AG10803 (cell line): ENCODE measurements at regions not wholly inside any gene's neighbourhood (a gene's known extent, or its start where the extent isn't known, plus 50 kb on each side); places are given as distances from the start of the nearest gene placed in this dataset.
A peak's percentile ranks its signal among the peaks of the same experiment; 100 is the strongest.
"Not testable (repeated sequence)": the region's sequence is repeated elsewhere in the genome, so short reads cannot be mapped to it uniquely, and the experiment has no call there.

Source experiments
- DNase-seq: peaks from one replicate; pipeline ENCODE4 v3.0.0; 2010; ENCODE audit warnings: low read depth
- H3K4me3 ChIP-seq: 2 replicates; pipeline ENCODE4 v1.5.1; 2011; ENCODE audit warnings: mild to moderate bottlenecking, low read length, control low read depth
- TF ChIP-seq, protein P1 (sequence below): conservative IDR thresholded peaks from 2 replicates; pipeline ENCODE4 v1.5.1; 2011; ENCODE audit warnings: mild to moderate bottlenecking, low read length, control low read depth, inconsistent platforms

DNA sequence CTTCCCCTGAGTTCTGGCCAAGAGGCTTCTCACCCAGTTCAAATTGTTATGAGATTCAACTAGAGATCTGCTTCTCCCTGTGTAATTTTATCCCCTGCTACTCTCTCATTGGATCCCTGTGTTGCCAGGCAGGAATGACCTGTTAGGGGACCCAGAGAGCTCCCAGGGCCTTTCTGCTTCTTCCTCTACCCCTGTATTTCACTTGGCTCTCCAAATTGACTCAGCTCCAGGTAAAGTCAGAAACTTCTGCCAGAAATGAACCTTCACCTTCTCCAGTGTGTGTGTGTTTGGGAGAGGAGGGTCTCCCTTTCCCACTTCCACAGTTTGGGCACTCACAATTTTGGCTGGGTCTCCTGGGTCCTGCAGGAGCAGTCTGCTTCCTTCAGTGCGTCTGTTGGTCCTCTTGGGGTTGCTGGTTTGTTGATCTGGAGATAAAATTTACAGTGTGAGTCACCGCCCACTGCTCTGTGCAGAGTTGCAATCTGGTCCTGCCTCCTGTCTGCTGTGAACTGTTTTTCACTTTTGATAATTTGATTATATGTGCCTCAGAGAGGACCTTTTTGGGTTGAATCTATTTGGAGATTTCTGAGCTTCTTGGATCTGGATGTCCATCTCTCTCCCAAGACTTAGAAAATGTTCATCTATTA is 112.4 kb upstream of the EDA2R start:
- TF ChIP-seq, protein P1, sequence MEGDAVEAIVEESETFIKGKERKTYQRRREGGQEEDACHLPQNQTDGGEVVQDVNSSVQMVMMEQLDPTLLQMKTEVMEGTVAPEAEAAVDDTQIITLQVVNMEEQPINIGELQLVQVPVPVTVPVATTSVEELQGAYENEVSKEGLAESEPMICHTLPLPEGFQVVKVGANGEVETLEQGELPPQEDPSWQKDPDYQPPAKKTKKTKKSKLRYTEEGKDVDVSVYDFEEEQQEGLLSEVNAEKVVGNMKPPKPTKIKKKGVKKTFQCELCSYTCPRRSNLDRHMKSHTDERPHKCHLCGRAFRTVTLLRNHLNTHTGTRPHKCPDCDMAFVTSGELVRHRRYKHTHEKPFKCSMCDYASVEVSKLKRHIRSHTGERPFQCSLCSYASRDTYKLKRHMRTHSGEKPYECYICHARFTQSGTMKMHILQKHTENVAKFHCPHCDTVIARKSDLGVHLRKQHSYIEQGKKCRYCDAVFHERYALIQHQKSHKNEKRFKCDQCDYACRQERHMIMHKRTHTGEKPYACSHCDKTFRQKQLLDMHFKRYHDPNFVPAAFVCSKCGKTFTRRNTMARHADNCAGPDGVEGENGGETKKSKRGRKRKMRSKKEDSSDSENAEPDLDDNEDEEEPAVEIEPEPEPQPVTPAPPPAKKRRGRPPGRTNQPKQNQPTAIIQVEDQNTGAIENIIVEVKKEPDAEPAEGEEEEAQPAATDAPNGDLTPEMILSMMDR, result no peak
- DNase-seq, result no peak
- H3K4me3 ChIP-seq, result no peak overlapping the region

DNA sequence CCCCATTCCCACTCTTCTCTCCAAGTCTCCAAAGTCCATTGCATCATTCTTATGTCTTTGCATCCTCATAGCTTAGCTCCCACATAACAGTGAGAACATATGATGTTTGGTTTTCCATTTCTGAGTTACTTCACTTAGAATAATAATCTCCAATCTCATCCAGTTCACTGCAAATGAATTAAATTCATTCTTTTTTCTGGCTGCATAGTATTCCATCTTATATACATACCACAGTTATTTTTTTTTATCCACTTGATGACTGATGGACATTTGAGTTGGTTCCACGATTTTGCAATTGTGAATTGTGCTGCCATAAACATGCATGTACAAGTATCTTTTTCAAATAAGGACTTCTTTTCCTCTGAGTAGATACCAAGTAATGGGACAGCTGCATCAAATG is 105.6 kb upstream of the EDA2R start:
- DNase-seq, H3K4me3 ChIP-seq: not testable (repeated sequence)

DNA sequence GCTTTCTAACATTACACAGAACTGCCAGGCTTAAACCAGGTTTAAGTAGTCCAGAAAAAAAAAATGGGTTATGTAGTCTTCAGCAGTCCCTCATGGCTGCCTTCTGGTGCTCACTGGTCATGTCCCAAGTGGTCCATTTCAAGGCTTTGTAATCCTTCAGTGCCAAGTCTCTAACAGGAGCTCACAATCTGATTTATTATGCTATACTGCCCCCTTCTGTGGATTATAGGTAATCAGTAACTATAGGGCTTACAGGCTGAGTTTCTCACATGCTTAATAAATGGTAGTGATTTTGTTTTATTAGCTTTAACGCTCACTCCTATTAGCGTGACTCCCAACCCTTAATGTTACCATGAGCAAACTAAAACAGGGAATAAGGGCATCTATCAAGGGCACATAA is 92.5 kb upstream of the EDA2R start:
- TF ChIP-seq, protein P1, result peak; percentile 56
- peak; percentile 49 for DNase-seq
- no peak overlapping the region for H3K4me3 ChIP-seq

DNA sequence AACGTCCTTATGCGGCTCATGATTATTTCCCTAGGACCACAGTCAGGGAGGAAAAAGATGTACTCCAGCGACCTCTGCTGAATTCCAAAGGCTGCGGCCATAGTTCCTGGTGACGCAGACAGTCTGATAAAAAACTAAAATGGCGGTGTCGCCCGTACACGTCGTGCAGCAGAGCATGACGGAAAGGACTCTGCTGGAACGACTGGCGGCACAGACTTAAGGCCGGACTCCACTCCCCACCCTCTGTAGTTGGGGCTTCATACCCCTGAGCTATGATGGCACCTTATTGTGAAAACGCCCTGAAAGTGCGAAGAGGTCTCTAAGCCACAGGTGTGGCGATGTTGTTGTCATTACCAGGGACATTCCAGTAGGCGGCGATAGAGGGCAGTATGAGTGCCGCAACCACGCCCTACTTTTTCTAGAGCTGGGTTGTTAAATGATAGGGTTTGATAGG is 90.0 kb upstream of the EDA2R start:
- DNase-seq, result peak; percentile 71
- TF ChIP-seq, protein P1, result peak; percentile 65
- H3K4me3 ChIP-seq, result peak overlapping the region; percentile 75

DNA sequence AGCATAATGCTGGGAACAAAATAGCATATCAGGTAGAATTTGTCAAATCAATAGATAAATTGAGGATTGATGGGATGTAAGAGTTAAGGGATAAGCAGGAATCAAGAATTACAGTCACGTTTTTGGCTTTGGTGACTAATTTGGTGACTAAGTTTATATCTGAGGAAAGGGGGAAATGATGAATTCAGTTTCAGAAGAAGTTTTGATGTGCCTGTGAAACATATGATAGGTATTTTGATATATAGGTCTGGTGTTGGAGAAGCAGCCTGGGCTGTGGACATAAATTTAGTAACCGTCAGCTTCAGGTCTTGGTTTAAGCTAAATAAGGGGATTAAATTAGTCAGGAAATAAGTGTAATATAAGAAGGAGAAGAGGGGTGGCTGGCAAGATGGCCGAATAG is 79.0 kb upstream of the EDA2R start:
- no peak for DNase-seq
- H3K4me3 ChIP-seq, result no peak overlapping the region
- TF ChIP-seq, protein P1, result no peak

DNA sequence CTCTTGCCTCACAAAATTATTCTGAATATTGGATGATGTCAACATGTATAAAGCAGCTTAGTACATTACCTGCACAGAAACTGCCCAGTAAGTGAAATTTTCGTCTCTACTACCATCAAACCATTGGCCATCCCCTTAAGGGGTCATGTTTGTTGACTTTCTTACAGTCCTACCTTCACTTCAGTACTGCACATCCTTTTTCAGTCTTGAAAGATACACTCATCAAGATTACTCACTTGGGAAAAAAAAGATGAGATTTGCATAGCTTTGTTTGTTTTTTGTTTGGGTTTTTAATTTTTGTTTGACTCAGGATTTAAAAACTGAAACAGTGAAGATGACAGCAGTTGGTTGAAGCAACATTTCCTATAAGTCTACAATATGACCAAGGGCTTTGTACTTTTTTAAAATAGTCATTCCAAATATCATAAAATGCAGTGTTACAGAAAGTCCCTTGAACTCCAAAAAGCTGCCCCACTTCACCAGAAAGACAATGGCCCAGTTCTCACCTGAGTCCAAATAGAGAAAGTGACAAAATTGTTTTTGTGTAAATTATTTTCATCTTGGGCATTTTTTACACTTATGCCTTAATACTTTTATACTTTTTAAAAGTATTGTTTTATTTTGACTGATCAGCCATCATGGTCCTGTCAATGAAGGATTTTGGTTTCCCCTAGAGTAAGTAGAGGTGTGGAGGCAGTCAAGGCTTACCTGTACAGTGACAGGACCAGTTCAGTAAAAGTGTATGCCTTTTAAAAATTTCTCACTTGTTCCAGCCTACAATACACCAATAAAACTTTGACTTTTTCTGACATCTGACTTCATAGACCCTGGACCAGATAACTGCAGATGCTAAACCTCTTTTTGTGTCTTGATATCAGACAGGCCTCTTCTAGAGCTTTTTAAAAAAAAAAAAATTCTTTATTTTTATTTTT is 59.7 kb upstream of the EDA2R start:
- H3K4me3 ChIP-seq, result no peak overlapping the region
- DNase-seq, result no peak
- TF ChIP-seq, protein P1, result no peak

DNA sequence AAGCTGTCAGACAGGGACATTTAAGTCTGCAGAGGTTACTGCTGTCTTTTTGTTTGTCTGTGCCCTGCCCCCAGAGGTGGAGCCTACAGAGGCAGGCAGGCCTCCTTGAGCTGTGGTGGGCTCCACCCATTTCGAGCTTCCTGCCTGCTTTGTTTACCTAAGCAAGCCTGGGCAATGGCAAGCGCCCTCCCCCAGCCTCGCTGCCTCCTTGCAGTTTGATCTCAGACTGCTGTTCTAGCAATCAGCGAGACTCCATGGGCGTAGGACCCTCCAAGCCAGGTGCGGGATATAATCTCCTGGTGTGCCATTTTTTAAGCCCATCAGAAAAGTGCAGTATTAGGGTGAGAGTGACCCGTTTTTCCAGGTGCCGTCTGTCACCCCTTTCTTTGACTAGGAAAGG is 53.6 kb upstream of the EDA2R start:
- DNase-seq, H3K4me3 ChIP-seq: not testable (repeated sequence)
